ENCODE measurements at regions not wholly inside any gene's neighbourhood (a gene's known extent, or its start where the extent isn't known, plus 50 kb on each side); places are given as distances from the start of the nearest gene placed in this dataset.

- TF ChIP-seq CTCF (IDR thresholded peaks at IDR 0.05; ENCODE audit: low read depth, low read length, missing control alignments) = no peak
- in situ Hi-C loops (cut with HindIII; ENCODE audit: low sequenced_read_pairs) = loop anchor here (5.0 kb wide), 1 partner anchor 107 kb away; no protein-coding TSS in a partner anchor
- DNase-seq (ENCODE audit: low read depth) = no peak
- no peak overlapping the region for H3K4me3 ChIP-seq (ENCODE audit: low read depth, low read length)
These were observed 408.2 kb upstream of the HNRNPA3 start for GRCh38 chr2:176804392-176804791.

- TF ChIP-seq CTCF (IDR thresholded peaks at IDR 0.05; ENCODE audit: low read depth, low read length, missing control alignments) = no peak
- DNase-seq (ENCODE audit: low read depth) = no peak
- in situ Hi-C loops (cut with HindIII; ENCODE audit: low sequenced_read_pairs) = no loop called here
These were observed 407.2 kb upstream of the HNRNPA3 start for GRCh38 chr2:176805345-176805744.

GRCh38 chr2:176812246-176812775, 400.3 kb upstream of the HNRNPA3 start:
- in situ Hi-C loops (cut with HindIII; ENCODE audit: low sequenced_read_pairs) = no loop called here
- no peak for TF ChIP-seq CTCF (IDR thresholded peaks at IDR 0.05; ENCODE audit: low read depth, low read length, missing control alignments)
- no peak overlapping the region for H3K4me3 ChIP-seq (ENCODE audit: low read depth, low read length)
- no peak for DNase-seq (ENCODE audit: low read depth)

More at GRCh38 chr2:176805345-176805744, 407.2 kb upstream of the HNRNPA3 start:
- no peak overlapping the region for H3K4me3 ChIP-seq (ENCODE audit: low read depth, low read length)

GRCh38 chr2:176813156-176813555, 399.4 kb upstream of the HNRNPA3 start:
- no peak overlapping the region for H3K4me3 ChIP-seq (ENCODE audit: low read depth, low read length)
- in situ Hi-C loops (cut with HindIII; ENCODE audit: low sequenced_read_pairs) = no loop called here
- no peak for DNase-seq (ENCODE audit: low read depth)
- no peak for TF ChIP-seq CTCF (IDR thresholded peaks at IDR 0.05; ENCODE audit: low read depth, low read length, missing control alignments)

- no peak for TF ChIP-seq CTCF (IDR thresholded peaks at IDR 0.05; ENCODE audit: low read depth, low read length, missing control alignments)
- no peak overlapping the region for H3K4me3 ChIP-seq (ENCODE audit: low read depth, low read length)
- in situ Hi-C loops (cut with HindIII; ENCODE audit: low sequenced_read_pairs) = no loop called here
- no peak for DNase-seq (ENCODE audit: low read depth)
These were observed 399.0 kb upstream of the HNRNPA3 start for GRCh38 chr2:176813621-176814049.

- no peak overlapping the region for H3K4me3 ChIP-seq (ENCODE audit: low read depth, low read length)
- in situ Hi-C loops (cut with HindIII; ENCODE audit: low sequenced_read_pairs) = no loop called here
- DNase-seq (ENCODE audit: low read depth) = no peak
- TF ChIP-seq CTCF (IDR thresholded peaks at IDR 0.05; ENCODE audit: low read depth, low read length, missing control alignments) = no peak
These were observed 398.3 kb upstream of the HNRNPA3 start for GRCh38 chr2:176814274-176814673.

Measured in astrocyte of the cerebellum (primary cell).